Neural crest cell (in vitro differentiated cells): ENCODE measurements at regions not wholly inside any gene's neighbourhood (a gene's known extent, or its start where the extent isn't known, plus 50 kb on each side); places are given as distances from the start of the nearest gene placed in this dataset.

ENCODE experiments used
- DNase-seq: peaks from one replicate; pipeline ENCODE4 v3.0.0; 2021; ENCODE audit warnings: low read depth, mixed read lengths, low spot score
- H3K27ac Mint-ChIP-seq: one replicate; pipeline ENCODE4 v1.8.0; 2021; ENCODE audit warnings: mild to moderate bottlenecking, mixed read lengths; ENCODE audit not compliant: unreplicated experiment
- H3K27me3 Mint-ChIP-seq: 2 replicates; pipeline ENCODE4 v1.8.0; 2021; ENCODE audit warnings: low read depth, mild to moderate bottlenecking, mixed read lengths
- H3K36me3 Mint-ChIP-seq: 2 replicates; pipeline ENCODE4 v1.8.0; 2021; ENCODE audit warnings: low read depth, mild to moderate bottlenecking, mixed read lengths
- H3K4me1 Mint-ChIP-seq: 2 replicates; pipeline ENCODE4 v1.8.0; 2021; ENCODE audit warnings: mixed read lengths
- H3K4me3 Mint-ChIP-seq: one replicate; pipeline ENCODE4 v1.8.0; 2021; ENCODE audit warnings: mild to moderate bottlenecking, mixed read lengths
- H3K9me3 Mint-ChIP-seq: 2 replicates; pipeline ENCODE4 v1.8.0; 2021; ENCODE audit warnings: mixed read lengths
- TF ChIP-seq, protein P1 (sequence below): fragments of 200-600 bp; sonication (generic); conservative IDR thresholded peaks from 2 replicates; pipeline ENCODE4 v1.5.0; 2021; ENCODE audit warnings: antibody characterized with exemption, mild to moderate bottlenecking

DNA sequence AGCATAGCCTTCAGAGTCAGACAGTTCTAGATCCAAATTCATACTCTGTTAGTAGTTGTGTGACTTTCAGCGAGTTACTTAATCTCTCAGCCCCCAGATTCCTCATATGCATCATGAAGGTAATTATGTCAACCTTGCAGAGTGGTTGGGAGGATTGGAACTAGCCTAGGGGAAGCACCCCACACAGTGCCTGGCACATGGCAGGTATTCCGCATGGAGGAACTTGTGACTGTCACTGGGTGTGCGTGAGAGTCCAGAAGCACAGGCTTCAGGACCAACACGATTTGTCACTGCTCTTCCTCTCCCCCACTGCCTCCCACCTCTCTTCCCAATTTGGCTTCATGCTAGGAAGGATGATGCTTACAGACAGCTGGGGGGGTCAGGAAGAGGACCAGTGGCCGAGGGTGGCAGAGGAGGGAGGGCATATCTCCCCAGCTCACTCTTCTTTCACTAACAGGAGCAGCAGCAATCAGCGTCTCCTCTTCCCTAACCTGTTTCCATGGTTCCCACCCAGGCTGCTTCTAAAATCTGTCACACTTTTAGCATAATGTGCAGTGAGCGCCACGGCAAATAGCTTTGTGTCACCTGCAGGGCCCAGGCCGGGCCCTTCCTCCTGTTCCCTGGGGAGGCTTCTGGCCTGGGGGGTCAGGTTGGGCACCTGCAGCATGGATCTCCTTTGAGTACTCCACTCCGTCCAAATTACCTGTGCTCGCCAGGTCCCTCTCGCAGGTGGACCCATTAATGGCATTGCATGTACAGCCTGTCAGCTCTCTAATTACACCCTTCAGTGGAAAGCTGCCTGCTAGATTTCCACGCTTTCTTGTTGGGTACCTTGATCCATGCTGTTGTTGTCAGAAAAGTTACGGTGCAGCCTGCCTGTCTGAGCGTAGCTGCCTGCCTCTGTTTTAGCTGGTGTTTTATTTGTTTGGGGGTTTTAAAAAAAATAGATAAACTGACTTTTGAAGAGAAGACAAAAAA lies 400.4 kb downstream of the NXPE2 start:
- TF ChIP-seq, protein P1, sequence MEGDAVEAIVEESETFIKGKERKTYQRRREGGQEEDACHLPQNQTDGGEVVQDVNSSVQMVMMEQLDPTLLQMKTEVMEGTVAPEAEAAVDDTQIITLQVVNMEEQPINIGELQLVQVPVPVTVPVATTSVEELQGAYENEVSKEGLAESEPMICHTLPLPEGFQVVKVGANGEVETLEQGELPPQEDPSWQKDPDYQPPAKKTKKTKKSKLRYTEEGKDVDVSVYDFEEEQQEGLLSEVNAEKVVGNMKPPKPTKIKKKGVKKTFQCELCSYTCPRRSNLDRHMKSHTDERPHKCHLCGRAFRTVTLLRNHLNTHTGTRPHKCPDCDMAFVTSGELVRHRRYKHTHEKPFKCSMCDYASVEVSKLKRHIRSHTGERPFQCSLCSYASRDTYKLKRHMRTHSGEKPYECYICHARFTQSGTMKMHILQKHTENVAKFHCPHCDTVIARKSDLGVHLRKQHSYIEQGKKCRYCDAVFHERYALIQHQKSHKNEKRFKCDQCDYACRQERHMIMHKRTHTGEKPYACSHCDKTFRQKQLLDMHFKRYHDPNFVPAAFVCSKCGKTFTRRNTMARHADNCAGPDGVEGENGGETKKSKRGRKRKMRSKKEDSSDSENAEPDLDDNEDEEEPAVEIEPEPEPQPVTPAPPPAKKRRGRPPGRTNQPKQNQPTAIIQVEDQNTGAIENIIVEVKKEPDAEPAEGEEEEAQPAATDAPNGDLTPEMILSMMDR: no peak
- H3K4me1 Mint-ChIP-seq: no peaks in the 10 kb centered on the region
- no peak overlapping the region for H3K27ac Mint-ChIP-seq
- DNase-seq: no peak
- H3K9me3 Mint-ChIP-seq: no peaks in the 10 kb centered on the region
- no peak overlapping the region for H3K4me3 Mint-ChIP-seq
- peaks cover 62% of the 10 kb centered on the region for H3K27me3 Mint-ChIP-seq
- H3K36me3 Mint-ChIP-seq: no peaks in the 10 kb centered on the region

DNA sequence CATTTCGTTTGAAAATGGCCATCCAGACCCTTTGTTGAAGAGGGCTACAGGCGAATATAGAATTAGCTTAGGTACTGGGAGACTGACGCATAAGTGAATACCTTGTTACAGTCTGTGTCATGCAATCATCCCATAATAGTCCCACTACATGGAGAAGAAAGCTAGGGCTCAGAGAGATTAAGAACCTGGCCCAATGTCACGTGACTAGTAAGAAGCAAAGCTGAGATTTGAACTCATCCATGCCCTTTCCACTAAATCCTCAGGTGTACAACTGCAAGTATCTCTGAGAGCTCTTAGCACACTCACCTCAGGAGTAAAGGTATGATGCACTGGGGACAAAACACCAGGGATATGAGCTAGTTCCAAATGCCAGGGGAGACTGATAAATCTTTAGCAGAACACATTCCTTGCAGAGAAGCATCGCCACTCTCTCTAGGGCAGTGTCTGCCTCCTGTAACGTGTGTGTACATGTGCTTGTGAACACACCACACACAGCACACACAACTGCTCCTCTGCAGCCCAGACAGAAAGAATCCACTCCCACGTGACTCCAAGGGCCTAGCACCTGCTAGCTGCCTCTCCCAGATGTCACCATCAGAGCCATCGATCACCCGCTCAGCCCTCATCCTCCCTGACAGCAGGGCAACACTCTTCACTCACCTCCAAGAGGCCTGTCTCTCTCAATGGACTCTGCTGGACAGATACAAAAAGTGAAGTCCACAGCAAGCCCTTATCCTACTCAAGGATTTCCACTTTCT lies 402.8 kb downstream of the NXPE2 start:
- no peak overlapping the region for H3K27ac Mint-ChIP-seq
- no peak overlapping the region for H3K4me3 Mint-ChIP-seq
- no peaks in the 10 kb centered on the region for H3K36me3 Mint-ChIP-seq
- TF ChIP-seq, protein P1: no peak
- no peak for DNase-seq
- H3K9me3 Mint-ChIP-seq: no peaks in the 10 kb centered on the region
- H3K4me1 Mint-ChIP-seq: no peaks in the 10 kb centered on the region
- H3K27me3 Mint-ChIP-seq: peaks cover 59% of the 10 kb centered on the region

- Mint-ChIP-seq H3K27me3 (peaks cover 55% of the 10 kb centered on the region), H3K9me3 (no peaks in the 10 kb centered on the region), H3K4me3 (no peak overlapping the region), H3K36me3 (no peaks in the 10 kb centered on the region), H3K4me1 (no peaks in the 10 kb centered on the region), H3K27ac (no peak overlapping the region)
- TF ChIP-seq, protein P1: no peak
- no peak for DNase-seq
These were observed 403.6 kb downstream of the NXPE2 start for GRCh38 chr11:115081972-115082371.

- no peak overlapping the region for H3K27ac Mint-ChIP-seq
- H3K36me3 Mint-ChIP-seq: no peaks in the 10 kb centered on the region
- no peak overlapping the region for H3K4me3 Mint-ChIP-seq
- no peaks in the 10 kb centered on the region for H3K4me1 Mint-ChIP-seq
- H3K9me3 Mint-ChIP-seq: no peaks in the 10 kb centered on the region
- TF ChIP-seq, protein P1: no peak
- H3K27me3 Mint-ChIP-seq: peaks cover 43% of the 10 kb centered on the region
- no peak for DNase-seq
These were observed 404.9 kb downstream of the NXPE2 start for GRCh38 chr11:115083144-115083806.

DNA sequence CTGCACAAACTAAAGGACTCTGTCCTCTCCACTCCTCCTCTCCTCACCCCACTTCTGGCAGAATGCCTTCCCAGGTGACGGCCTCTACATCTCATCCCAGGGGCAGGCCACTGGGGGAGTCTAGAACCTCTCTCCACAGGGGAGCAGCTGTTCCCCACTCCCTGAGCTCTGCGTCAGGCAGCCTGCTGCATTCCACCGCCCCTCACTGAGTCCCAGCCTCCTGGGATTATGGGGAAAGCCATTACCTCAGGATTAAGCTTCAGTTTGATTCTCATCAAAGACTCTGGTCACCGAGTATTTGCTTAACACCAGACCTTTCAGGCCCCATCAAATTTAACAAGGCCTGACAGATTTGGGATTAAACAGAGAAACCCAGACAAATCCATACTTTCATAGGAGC lies 405.9 kb downstream of the NXPE2 start:
- no peak overlapping the region for H3K4me3 Mint-ChIP-seq
- TF ChIP-seq, protein P1: no peak
- no peak for DNase-seq
- H3K9me3 Mint-ChIP-seq: no peaks in the 10 kb centered on the region
- peaks cover 36% of the 10 kb centered on the region for H3K27me3 Mint-ChIP-seq
- H3K36me3 Mint-ChIP-seq: no peaks in the 10 kb centered on the region
- peak overlapping the region; percentile 65 for H3K27ac Mint-ChIP-seq
- H3K4me1 Mint-ChIP-seq: no peaks in the 10 kb centered on the region
